Nephron (organoid): ENCODE measurements at regions not wholly inside any gene's neighbourhood (a gene's known extent, or its start where the extent isn't known, plus 50 kb on each side); places are given as distances from the start of the nearest gene placed in this dataset.

Source experiments
- H3K27ac Mint-ChIP-seq, 3 experiments: 2 replicates each; pipeline ENCODE4 v1.8.0; 2020; ENCODE audit warnings: mixed read lengths in 3 of 3, mild to moderate bottlenecking in 2 of 3, moderate library complexity in 1 of 3
- H3K27me3 Mint-ChIP-seq: 2 replicates; pipeline ENCODE4 v1.8.0; 2021; ENCODE audit warnings: low read depth, mild to moderate bottlenecking, moderate library complexity, mixed read lengths
- H3K36me3 Mint-ChIP-seq: 2 replicates; pipeline ENCODE4 v1.8.0; 2020; ENCODE audit warnings: low read depth, mixed read lengths
- H3K4me1 Mint-ChIP-seq: 2 replicates; pipeline ENCODE4 v1.8.0; 2020; ENCODE audit warnings: mixed read lengths
- H3K4me3 Mint-ChIP-seq, 3 experiments: 2 replicates each; pipeline ENCODE4 v1.8.0; 2020; ENCODE audit warnings: mild to moderate bottlenecking in 3 of 3, mixed read lengths in 3 of 3, moderate library complexity in 2 of 3
- H3K9me3 Mint-ChIP-seq: 2 replicates; pipeline ENCODE4 v1.8.0; 2020; ENCODE audit warnings: mixed read lengths
- CTCF ChIP-seq, 3 experiments: fragments of 200-600 bp; sonication (generic); IDR thresholded peaks; one replicate each; pipeline ENCODE4 v1.5.0; 2021; ENCODE audit warnings: antibody characterized with exemption in 3 of 3; ENCODE audit not compliant: unreplicated experiment in 3 of 3

DNA sequence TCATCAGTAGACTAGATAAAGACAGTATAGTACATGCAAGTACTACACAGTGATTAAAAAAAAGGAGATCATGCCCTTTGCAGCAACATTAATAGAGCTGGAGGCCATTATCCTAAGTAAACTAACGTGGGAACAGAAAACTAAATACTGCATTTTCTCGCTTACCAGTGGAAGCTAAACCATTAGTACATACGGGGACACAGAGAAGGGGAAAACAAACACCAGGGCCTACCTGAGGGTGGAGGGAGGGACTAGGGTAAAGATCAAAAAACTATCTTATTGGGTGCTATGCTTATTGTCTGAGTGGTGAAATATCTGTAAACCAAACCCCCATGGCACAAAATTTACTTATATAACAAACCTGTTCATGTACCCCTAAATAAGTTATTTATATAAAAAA, 836.9 kb downstream of the SH3BGRL start:
- no peak for TF ChIP-seq CTCF (IDR thresholded peaks at IDR 0.05; ENCODE audit: unreplicated experiment in 3 of 3)
- no peaks in the 10 kb centered on the region for H3K27me3 Mint-ChIP-seq
- no peaks in the 10 kb centered on the region for H3K36me3 Mint-ChIP-seq
- no peaks in the 10 kb centered on the region for H3K4me1 Mint-ChIP-seq
- H3K27ac Mint-ChIP-seq, result no peak overlapping the region
- H3K4me3 Mint-ChIP-seq, result no peak overlapping the region
- peaks cover 9% of the 10 kb centered on the region for H3K9me3 Mint-ChIP-seq

DNA sequence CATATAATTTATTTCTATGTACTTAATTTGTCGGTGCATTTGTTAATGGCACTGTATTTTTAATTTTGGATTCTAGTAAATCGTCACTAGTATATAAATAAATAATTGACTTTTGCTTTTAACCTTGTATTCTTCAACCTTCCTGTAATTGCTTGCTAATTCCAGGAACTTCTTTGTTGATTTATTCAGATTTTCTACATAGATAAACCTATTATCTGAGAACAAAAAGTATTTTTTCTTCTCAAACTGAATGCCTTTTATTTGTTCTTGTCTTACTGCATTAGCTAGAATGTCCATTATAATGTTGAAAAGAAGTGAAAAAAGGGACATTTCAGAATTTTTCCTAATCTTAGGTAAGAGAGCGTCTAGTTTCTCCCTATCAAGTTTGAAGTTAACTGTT, 839.1 kb downstream of the SH3BGRL start:
- TF ChIP-seq CTCF (IDR thresholded peaks at IDR 0.05; ENCODE audit: unreplicated experiment in 3 of 3), result no peak
- Mint-ChIP-seq H3K9me3 (peaks cover 10% of the 10 kb centered on the region), H3K36me3 (no peaks in the 10 kb centered on the region), H3K4me3 (no peak overlapping the region), H3K27ac (no peak overlapping the region), H3K4me1 (no peaks in the 10 kb centered on the region), H3K27me3 (no peaks in the 10 kb centered on the region)

DNA sequence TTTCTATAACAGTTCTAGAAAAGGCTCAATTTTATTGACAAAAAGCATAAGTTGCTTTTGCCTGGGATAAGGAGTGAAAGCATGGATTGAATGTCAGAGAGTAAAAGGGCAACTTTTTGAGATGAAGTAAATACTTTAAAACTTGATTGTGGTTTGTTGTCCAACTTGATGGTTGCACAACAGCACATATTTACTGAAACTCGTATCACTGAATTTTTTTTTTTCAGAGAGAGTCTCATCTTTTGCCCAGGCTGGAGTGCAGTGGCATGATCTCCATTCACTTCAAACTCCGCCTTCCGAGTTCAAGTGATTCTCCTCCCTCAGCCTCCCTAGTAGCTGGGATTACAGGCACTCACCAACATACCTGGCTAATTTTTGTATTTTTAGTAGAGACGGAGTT, 856.8 kb downstream of the SH3BGRL start:
- Mint-ChIP-seq H3K4me1 (no peaks in the 10 kb centered on the region), H3K4me3 (no peak overlapping the region), H3K9me3 (peaks cover 18% of the 10 kb centered on the region), H3K27ac (no peak overlapping the region), H3K27me3 (no peaks in the 10 kb centered on the region), H3K36me3 (no peaks in the 10 kb centered on the region)
- no peak for TF ChIP-seq CTCF (IDR thresholded peaks at IDR 0.05; ENCODE audit: unreplicated experiment in 3 of 3)

- Mint-ChIP-seq H3K36me3 (no peaks in the 10 kb centered on the region), H3K9me3 (no peaks in the 10 kb centered on the region)
These were observed 869.0 kb downstream of the SH3BGRL start for GRCh38 chrX:82070948-82071347.

GRCh38 chrX:82081027-82081426, 879.1 kb downstream of the SH3BGRL start:
- Mint-ChIP-seq H3K27me3 (no peaks in the 10 kb centered on the region), H3K36me3 (no peaks in the 10 kb centered on the region), H3K27ac (no peak overlapping the region), H3K4me1 (no peaks in the 10 kb centered on the region), H3K4me3 (no peak overlapping the region), H3K9me3 (peaks cover 28% of the 10 kb centered on the region)
- TF ChIP-seq CTCF (IDR thresholded peaks at IDR 0.05; ENCODE audit: unreplicated experiment in 3 of 3), result no peak

More at GRCh38 chrX:82070948-82071347, 869.0 kb downstream of the SH3BGRL start:
- no peak overlapping the region for H3K27ac Mint-ChIP-seq
- H3K4me3 Mint-ChIP-seq, result no peak overlapping the region
- no peaks in the 10 kb centered on the region for H3K27me3 Mint-ChIP-seq
- H3K4me1 Mint-ChIP-seq, result no peaks in the 10 kb centered on the region
- no peak for TF ChIP-seq CTCF (IDR thresholded peaks at IDR 0.05; ENCODE audit: unreplicated experiment in 3 of 3)

DNA sequence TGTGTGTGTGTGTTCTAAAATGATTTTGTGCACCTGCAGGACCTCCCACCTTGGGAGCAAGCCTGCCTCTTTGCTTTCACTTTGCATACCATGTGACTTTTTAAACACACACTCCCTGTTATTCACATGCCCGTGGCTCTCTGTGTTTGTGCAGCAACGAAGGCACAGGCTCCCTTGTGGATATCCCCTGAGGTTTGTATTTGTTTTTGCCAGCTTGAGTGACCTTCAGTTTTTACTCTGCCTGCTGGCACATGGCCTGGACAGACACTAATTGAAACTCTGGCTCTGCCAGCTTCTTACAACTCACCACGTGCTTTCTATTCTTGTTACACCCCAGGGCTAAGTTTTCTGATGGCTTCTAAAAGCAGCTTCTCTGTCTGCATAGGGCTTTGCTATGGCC, 885.8 kb downstream of the SH3BGRL start:
- no peak for TF ChIP-seq CTCF (IDR thresholded peaks at IDR 0.05; ENCODE audit: unreplicated experiment in 3 of 3)
- Mint-ChIP-seq H3K4me3 (no peak overlapping the region), H3K27ac (no peak overlapping the region), H3K36me3 (no peaks in the 10 kb centered on the region), H3K27me3 (no peaks in the 10 kb centered on the region), H3K9me3 (peaks cover 28% of the 10 kb centered on the region), H3K4me1 (no peaks in the 10 kb centered on the region)
